Type B pancreatic cell (in vitro differentiated cells): ENCODE measurements at regions not wholly inside any gene's neighbourhood (a gene's known extent, or its start where the extent isn't known, plus 50 kb on each side); places are given as distances from the start of the nearest gene placed in this dataset.

Source experiments
- DNase-seq: peaks from one replicate; pipeline ENCODE4 v3.0.0; 2021; ENCODE audit warnings: mixed read lengths; ENCODE audit not compliant: unreplicated experiment; ENCODE audit errors: extremely low spot score
- H3K27ac Mint-ChIP-seq: 2 replicates; pipeline ENCODE4 v1.8.0; 2021; ENCODE audit warnings: mild to moderate bottlenecking, mixed read lengths
- H3K27me3 Mint-ChIP-seq: 2 replicates; pipeline ENCODE4 v1.8.0; 2021; ENCODE audit warnings: mixed read lengths
- H3K36me3 Mint-ChIP-seq: 2 replicates; pipeline ENCODE4 v1.8.0; 2021; ENCODE audit warnings: mixed read lengths
- H3K4me1 Mint-ChIP-seq: one replicate; pipeline ENCODE4 v1.8.0; 2021; ENCODE audit warnings: mixed read lengths; ENCODE audit not compliant: unreplicated experiment
- H3K4me3 Mint-ChIP-seq: 2 replicates; pipeline ENCODE4 v1.8.0; 2021; ENCODE audit warnings: mild to moderate bottlenecking, mixed read lengths
- H3K9me3 Mint-ChIP-seq: 2 replicates; pipeline ENCODE4 v1.8.0; 2021; ENCODE audit warnings: mixed read lengths
- CTCF ChIP-seq: fragments of 200-600 bp; sonication (generic); conservative IDR thresholded peaks from 2 replicates; pipeline ENCODE4 v1.5.0; 2021; ENCODE audit warnings: antibody characterized with exemption, mild to moderate bottlenecking

DNA sequence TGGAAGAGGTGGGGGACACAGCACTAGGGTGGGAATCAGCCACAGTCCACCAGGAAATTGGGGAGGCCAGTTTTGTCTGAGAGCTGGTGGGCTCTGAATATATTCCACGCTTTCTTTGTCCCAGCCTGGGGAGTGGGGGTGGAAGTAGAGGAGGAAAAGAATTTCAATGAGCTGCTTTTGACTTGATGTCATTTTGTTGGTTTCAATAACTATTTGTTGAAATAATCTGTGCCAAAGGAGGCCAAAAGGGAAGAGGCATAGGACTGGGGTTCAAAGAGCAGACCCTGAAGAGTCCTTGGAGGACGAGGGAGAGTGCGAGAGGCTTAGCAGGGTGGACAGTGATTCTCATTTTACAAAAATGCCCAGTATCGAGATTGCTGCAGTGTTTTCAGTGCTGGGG lies 262.3 kb downstream of the SHQ1 start:
- no peak for DNase-seq
- TF ChIP-seq CTCF, result no peak
- H3K4me1 Mint-ChIP-seq, result peaks cover 29% of the 10 kb centered on the region
- H3K27me3 Mint-ChIP-seq, result peaks cover 3% of the 10 kb centered on the region
- H3K36me3 Mint-ChIP-seq, result no peaks in the 10 kb centered on the region
- H3K27ac Mint-ChIP-seq, result no peak overlapping the region
- H3K4me3 Mint-ChIP-seq, result no peak overlapping the region
- no peaks in the 10 kb centered on the region for H3K9me3 Mint-ChIP-seq

GRCh38 chr3:72584262-72584661 lies 264.0 kb downstream of the SHQ1 start:
- no peak overlapping the region for H3K4me3 Mint-ChIP-seq
- no peak for DNase-seq
- no peaks in the 10 kb centered on the region for H3K9me3 Mint-ChIP-seq
- H3K27ac Mint-ChIP-seq, result no peak overlapping the region
- H3K27me3 Mint-ChIP-seq, result peaks cover 2% of the 10 kb centered on the region
- H3K4me1 Mint-ChIP-seq, result peaks cover 23% of the 10 kb centered on the region
- H3K36me3 Mint-ChIP-seq, result no peaks in the 10 kb centered on the region
- TF ChIP-seq CTCF, result no peak

- H3K27ac Mint-ChIP-seq, result no peak overlapping the region
- no peak for DNase-seq
- no peaks in the 10 kb centered on the region for H3K36me3 Mint-ChIP-seq
- no peaks in the 10 kb centered on the region for H3K9me3 Mint-ChIP-seq
- no peak for TF ChIP-seq CTCF
- H3K4me3 Mint-ChIP-seq, result no peak overlapping the region
- no peaks in the 10 kb centered on the region for H3K27me3 Mint-ChIP-seq
- H3K4me1 Mint-ChIP-seq, result peaks cover 28% of the 10 kb centered on the region
Observed at GRCh38 chr3:72582963-72583362, 265.3 kb downstream of the SHQ1 start.

DNA sequence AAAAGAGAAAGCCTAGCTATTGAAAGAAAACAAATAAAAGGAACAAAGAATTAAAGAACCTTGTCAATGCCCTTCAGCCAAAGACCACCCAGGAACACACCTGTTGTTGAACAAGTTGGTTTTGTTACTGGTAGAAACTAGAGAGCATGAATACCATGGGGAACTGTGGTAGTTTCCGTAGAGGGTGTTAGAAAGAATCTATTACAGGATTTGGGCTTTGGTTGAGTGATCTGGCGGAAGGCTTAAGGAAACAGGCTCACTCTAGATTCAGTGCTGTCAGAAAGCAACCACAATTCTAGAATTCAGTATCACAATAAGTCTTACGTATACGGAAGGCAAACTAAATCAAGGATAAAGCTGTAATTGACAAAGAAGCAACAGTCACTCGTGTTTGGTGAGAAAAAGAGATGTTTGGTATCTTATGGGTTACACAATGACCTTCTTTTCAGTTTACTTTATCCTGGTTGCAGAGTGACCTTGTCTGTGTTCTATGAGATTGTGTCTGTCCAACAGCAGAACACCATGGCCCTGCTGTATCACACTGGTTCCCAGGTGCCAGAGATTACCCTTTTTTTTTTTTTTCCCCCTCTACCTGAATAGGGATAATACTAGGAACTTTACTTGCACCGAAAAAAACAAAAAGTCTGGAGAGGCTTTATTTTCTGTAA lies 265.9 kb downstream of the SHQ1 start:
- H3K9me3 Mint-ChIP-seq, result no peaks in the 10 kb centered on the region
- H3K4me3 Mint-ChIP-seq, result no peak overlapping the region
- no peak overlapping the region for H3K27ac Mint-ChIP-seq
- no peak for TF ChIP-seq CTCF
- no peaks in the 10 kb centered on the region for H3K36me3 Mint-ChIP-seq
- H3K27me3 Mint-ChIP-seq, result no peaks in the 10 kb centered on the region
- no peak for DNase-seq
- H3K4me1 Mint-ChIP-seq, result peaks cover 28% of the 10 kb centered on the region

- TF ChIP-seq CTCF, result no peak
- Mint-ChIP-seq H3K36me3 (no peaks in the 10 kb centered on the region), H3K9me3 (no peaks in the 10 kb centered on the region), H3K4me1 (peaks cover 25% of the 10 kb centered on the region), H3K27ac (no peak overlapping the region), H3K4me3 (no peak overlapping the region), H3K27me3 (no peaks in the 10 kb centered on the region)
- no peak for DNase-seq
Observed at GRCh38 chr3:72580900-72581299, 267.3 kb downstream of the SHQ1 start.

DNA sequence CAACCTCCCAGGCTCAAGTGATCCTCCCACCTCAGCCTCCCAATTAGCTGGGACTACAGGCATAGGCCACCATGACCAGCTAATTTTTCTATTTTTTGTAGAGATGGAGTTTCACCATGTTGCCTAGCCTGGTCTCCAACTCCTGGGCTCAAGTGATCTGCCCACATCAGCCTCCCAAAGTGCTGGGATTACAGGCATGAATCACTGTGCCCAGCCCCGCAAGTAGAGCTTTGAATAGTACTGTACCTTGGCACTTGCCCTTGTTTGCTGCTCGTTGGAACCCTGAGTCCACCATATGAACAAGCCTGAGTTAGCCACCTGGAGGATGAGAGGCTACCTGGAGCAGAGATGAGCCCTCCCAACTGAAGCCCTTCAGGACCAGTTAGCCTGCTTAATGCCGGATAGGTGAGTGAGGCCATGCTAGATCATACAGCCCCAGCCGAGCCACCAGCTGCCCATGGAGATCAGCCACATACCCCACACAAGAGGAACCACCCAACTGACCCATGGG lies 267.9 kb downstream of the SHQ1 start:
- DNase-seq, result no peak
- Mint-ChIP-seq H3K27ac (no peak overlapping the region), H3K36me3 (no peaks in the 10 kb centered on the region), H3K4me3 (no peak overlapping the region), H3K4me1 (peaks cover 23% of the 10 kb centered on the region), H3K27me3 (no peaks in the 10 kb centered on the region), H3K9me3 (no peaks in the 10 kb centered on the region)
- TF ChIP-seq CTCF, result no peak
